HG03060 (cell line): ENCODE measurements at regions not wholly inside any gene's neighbourhood (a gene's known extent, or its start where the extent isn't known, plus 50 kb on each side); places are given as distances from the start of the nearest gene placed in this dataset.

Source experiments
- ATAC-seq: cut with Tn5 transposase; IDR thresholded peaks from one replicate; pipeline ENCODE4 v1.9.1; 2021; ENCODE audit warnings: low read depth, moderate number of reproducible peaks; ENCODE audit not compliant: unreplicated experiment

GRCh38 chr1:75074831-75075395, 59.3 kb upstream of the LHX8 start:
- ATAC-seq: no peak

- ATAC-seq: no peak
Measured at GRCh38 chr1:75079538-75080290, 54.5 kb upstream of the LHX8 start.

GRCh38 chr1:75083223-75083622, 51.0 kb upstream of the LHX8 start:
- no peak for ATAC-seq

GRCh38 chr1:75083848-75084514, 50.2 kb upstream of the LHX8 start:
- ATAC-seq: no peak
